ENCODE measurements at regions not wholly inside any gene's neighbourhood (a gene's known extent, or its start where the extent isn't known, plus 50 kb on each side); places are given as distances from the start of the nearest gene placed in this dataset.

DNA sequence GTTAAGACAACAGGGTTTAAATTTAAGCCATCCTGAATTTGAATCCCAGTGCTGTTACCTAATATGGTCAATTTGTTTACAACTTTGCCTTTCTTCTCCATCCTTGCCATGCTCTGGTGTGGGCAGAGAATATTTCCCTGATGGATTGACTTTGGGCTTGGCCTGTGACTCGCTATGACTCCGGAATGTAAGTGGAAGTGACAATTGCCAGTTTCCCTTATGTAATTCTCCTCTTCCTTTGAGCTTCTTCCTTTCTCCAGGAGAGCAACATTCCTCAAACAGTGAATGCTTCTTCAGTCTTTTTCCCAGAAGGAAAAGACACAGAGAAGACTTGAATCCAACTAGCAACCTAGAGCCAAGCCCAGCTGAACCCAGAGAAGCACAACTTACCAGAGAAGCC is 159.1 kb downstream of the LURAP1L start:
- TF ChIP-seq SUZ12 (IDR thresholded peaks at IDR 0.05; ENCODE audit: extremely low read depth, insufficient read depth, insufficient read length) (no peak), ZNF274 (IDR thresholded peaks at IDR 0.05; ENCODE audit: low read depth, low read length) (no peak)
